AG08395 (cell line): ENCODE measurements at regions not wholly inside any gene's neighbourhood (a gene's known extent, or its start where the extent isn't known, plus 50 kb on each side); places are given as distances from the start of the nearest gene placed in this dataset.

Experiments
- DNase-seq: peaks from one replicate; pipeline ENCODE4 v3.0.0; 2012; ENCODE audit warnings: mixed read lengths, low spot score

DNA sequence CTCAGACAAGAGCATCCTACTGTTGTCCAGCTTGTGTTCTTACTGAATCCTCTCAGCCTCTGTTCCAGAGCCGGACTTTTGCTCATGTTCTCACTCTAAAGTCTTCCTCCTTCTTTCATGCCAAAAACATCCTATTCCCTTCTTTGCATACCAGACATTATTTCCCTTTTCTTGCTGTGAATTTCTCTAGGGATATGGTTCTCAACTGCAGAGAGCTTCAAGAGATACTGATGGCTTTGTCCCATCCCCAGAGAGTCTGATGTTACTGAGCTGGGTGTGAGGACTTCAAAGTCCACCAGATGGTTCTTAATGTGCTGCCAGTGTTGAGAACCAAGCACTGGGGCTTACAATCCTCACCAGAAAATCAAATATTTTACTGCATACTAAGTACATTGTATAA, 98.6 kb upstream of the FER start:
- peak; percentile 13 for DNase-seq

DNA sequence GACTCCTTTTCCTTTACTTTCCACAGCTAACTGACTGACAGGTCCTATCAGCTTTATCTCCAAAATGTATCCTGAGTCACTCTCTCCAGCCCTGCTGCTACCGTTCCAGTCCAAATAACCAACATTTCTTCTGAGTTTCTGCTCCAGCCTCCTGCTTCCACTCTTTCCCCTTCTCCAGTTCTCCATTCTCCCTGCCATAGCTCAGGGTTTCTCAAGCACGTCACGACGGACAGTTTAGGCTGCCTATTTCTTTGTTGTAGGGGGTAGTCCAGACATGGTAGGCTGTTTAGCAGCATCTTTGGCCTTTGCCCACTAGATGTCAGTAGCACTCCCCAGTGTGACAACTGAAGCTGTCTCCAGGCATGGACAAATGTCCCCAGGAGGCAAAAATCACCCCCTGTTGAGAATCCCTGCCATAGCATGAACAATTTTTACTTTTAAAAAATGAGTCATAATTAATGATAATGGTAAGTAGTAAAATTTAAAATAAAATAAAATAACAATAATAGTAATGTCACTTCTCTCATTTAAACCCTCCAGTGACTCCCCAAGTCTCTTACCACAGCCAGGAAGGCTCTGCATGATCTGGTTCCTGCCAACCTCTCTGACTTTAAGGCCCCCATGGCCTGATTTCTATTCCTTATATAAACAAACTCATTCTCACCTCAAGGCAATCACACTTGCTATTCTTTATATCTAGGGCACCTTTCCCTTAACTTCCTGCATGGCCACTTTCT, 105.4 kb upstream of the FER start:
- peak; percentile 83 for DNase-seq

DNA sequence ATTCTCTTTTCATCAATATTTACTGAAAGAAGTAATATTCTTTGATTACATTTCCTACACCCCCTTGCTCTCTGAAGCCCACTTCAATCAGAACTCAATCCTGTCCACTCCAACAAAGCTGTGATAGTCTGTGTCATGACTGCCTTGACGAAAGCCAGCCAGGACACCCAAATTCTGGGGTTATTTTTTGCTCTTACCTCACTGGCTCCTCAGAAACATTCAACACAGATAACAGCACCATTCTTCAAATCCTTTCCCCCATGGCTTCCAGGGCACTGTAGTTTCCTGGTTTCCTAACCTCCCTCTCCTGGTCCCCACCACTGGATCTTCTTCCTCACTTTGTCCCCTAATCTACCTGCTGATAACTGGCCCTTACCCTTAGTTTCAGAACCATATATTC, 106.1 kb upstream of the FER start:
- no peak for DNase-seq

DNA sequence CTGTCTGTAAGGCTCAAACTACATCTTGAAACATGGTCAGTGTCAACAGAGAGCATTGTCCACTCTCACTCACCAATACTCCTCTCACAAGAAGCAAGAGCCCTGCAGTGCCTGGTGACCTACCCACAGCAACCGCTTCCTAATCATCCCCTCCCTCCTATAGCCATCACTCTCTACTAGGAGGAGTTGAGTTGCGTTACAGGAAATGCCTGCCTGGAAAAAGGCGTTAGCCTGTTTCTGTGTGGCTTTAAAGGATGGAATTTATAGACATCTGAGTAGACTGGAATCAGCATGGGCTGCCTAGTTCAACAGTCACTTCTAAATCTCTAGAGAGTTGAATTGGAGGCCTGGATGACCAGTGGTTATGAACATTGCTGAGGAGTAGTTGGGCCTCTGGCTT, 108.3 kb upstream of the FER start:
- DNase-seq, result no peak

DNA sequence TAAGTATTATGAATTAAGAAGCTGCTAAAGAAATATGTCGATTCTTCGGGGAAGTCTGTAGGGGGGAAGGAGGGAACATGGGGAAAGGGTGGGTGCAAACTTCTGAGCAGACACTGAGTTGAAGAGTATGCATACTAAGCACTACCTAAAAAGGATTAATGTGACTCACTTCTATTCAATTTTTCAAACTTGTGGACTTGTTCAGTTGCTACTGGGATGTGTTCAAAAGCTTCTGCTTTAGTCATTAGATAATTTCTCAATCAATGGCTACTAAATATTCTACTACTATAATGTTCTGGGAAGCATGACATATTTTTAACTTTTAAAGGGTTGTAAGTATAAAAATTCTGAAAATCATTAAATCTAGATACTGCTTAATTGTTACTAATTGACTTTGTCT, 109.7 kb upstream of the FER start:
- DNase-seq, result no peak

DNA sequence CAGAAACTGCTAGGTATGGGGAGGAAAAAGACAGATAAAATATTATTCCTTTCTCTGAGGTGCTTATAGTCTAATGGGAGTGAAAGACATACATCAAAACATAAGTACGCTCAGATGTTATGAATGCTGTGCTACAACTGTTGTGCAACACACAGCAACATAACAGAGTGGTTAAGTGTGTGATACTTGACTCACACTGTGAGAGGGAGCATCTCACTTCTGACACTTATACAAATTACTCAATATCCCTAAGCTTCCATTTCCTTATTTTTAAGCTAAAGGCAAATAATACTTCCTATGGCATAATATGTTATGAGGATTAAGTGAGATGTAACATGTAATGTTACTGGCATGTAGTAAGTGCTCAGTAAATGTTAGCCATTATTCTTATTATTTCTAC, 110.6 kb upstream of the FER start:
- peak; percentile 34 for DNase-seq

DNA sequence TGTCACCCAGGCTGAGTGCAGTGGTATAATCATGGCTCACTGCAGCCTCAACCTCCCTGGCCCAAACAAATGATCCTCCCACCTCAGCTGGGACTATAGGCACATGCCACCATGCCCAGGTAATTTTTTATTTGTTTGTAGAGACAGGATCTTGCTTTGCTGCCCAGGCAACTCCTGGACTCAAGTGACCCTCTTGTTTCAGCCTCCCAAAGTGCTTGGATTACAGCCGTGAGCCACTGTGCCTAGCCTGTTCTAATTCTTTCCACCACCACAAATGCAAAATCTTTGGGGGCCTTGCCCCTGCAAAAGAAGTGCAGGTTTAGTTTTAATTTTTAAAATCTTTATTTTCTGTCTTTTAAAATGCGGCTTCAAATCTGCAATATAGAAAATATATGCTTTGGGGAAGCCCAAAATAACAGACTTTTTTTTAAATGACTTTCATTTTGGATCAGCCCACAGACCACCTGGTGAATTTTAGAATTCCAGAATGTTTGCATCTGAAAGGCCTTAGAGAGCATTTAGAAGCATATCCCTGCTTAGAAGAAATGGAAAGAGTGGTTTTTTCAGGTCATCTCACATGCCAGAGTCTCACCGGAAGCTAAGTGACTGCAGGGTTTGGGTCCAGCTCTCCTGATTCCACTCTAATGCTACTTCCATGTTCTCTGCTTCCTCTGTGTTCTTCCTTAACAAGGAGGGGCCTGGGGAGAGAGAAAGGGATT, 111.4 kb upstream of the FER start:
- no peak for DNase-seq

DNA sequence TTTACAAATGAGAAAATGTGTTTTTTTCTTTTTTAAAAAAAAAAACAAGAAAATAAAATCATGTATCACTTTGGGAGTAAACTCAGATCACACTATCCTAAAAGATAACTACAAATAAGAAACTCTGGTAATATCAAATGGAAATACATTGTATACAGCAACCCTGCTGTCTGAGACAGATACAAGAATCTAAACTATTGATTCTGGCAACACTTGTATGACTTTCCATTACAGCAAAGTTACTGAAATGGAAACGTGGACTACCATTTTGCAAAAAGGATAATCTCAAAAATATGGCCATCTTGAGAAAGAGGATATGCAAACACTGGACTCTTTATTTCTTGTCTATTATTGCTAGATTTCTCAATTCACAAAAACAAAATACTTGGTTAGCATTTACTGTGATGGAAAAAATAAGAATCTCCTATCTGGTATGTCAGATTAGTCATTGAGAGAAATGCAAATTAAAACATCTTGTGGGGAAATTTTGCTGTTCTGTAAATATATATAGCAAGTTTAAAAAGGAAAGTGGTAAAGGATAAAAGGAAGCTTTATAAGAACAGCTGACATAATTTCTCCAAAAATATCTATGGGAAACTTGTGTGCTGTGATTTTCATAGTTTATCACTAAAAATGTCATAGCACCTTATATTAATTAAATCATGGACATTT, 112.9 kb upstream of the FER start:
- no peak for DNase-seq

DNA sequence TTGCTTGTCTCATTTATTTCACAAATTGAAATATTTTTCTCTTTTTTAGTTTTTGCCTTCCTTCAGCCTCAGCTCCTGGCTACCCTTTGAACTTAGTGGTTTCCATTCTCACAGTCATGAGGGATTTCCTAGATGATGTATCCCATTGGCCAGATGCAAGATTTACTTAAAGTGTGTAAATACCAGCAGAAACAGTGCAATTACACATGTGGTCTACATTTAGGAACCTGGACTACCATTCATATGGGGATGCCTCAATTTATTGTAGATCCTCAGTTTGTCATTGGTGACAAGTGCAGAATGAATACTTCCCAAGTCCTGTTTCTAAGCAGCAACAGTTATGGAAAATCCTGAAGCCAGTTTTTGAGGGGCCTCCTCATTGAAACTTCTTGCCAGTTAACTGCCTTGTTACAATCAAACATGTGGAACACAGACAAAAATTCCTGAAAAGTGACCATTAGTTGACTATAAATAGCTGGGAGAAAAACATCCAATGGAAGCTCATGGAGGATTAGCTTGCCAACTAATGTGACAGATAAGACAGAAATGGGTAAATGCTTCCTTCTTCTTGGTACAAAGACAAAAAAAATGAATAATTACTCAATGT, 113.6 kb upstream of the FER start:
- peak; percentile 25 for DNase-seq

DNA sequence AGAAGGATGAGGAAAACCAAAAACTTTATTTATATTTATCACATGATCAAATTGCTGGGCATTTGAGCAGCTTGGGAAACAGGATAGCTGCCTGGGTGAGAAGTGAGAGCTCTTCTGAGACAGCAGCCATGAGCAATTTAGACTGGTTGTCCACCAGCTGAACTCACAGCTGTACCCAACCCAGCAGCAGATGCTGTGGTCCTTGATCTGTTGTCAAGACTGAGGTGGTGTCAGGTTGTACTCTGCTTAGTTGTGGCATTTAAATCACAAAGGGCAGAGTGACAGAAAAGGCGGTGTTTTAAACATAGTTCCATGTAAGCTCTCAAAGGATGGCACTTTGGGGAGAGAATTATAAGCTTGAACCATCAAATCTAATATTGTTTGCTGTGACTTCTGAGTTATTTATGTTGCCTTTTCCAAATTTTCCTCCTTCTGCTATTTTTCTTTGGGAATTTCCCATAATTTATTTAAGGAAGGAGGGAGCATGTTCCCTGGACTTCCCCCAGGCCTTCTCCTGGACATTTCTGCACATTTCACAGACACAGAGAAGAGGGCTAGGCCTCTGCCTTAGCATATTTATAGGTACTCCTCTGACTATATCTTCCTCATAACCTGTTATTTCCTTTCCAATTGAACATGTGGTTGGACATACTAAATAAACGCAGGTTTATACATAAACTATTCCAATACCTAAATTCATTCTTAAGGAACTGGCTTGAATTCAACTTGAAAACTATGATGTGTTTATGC, 117.7 kb upstream of the FER start:
- no peak for DNase-seq

DNA sequence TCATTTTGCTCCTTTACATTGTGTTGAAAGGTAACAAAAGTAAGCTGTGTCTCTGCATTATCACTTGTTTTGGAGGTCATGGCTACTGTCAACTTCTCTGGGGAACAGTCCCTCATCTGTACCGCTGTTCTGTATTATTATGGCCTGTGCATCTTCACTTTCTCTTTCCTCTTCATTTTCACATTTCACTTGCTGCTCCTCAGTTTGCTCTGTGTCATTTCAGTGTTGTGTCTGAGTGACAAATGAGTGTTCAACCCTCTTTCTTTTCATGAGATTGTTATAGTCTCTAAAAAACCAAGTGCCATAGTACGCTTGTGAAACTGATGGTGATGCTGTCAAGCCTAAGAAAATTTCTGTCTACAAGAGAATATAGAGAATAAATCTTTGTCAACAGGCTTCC, 122.0 kb upstream of the FER start:
- no peak for DNase-seq

DNA sequence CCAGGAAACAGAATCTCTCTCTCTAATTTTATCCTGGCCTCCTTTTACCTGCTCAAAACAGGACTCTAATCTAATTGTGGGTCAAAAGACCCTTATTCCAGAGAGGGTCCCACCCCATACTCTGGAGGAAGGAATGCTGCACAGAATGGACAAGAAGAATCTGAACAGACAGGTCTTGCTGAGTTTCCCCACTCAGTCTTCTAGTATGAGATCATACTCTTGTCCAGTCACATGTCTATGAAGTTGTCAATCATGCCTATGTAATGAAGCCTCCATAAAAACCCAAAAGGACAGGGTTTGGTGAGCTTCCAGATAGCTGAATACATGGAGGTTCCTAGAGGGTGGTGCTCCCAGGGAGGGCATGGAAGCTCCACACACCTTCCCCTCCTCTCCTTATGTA, 123.9 kb upstream of the FER start:
- DNase-seq, result no peak

DNA sequence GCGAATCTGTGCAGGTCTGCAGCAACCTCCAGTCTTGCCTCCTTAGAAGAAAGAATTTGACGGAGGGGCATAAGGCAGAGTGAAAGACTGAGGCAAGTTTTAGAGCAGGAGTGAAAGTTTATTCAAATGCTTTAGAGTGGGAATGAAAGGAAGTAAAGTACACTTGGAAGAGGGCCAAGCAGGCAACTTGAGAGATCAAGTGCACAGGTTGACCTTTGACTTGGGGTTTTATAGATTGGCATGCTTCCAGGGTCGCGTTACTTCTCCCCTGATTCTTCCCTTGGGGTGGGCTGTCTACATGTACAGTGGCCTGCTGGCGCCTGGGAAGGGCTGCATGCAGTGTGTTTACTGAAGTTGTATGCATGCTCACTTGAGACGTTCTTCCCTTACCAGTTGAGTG, 127.2 kb upstream of the FER start:
- no peak for DNase-seq

DNA sequence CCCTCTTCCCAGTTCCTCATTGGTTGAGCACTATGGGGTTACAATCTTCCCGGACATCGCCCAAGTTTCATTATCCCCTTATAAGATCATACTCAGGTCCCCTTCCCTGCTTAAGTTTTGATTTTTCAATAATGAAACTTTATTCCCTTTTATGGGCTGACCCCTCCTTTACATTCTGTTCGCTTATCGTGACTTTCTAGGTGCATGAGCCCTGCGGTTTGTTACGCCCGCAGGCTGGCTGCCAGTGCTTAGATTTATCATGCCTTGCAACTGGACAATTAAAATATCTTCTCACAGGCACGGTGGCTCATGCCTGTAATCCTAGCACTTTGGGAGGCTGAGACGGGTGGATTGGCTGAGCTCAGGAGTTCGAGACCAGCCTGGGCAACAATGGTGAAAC, 127.9 kb upstream of the FER start:
- no peak for DNase-seq

DNA sequence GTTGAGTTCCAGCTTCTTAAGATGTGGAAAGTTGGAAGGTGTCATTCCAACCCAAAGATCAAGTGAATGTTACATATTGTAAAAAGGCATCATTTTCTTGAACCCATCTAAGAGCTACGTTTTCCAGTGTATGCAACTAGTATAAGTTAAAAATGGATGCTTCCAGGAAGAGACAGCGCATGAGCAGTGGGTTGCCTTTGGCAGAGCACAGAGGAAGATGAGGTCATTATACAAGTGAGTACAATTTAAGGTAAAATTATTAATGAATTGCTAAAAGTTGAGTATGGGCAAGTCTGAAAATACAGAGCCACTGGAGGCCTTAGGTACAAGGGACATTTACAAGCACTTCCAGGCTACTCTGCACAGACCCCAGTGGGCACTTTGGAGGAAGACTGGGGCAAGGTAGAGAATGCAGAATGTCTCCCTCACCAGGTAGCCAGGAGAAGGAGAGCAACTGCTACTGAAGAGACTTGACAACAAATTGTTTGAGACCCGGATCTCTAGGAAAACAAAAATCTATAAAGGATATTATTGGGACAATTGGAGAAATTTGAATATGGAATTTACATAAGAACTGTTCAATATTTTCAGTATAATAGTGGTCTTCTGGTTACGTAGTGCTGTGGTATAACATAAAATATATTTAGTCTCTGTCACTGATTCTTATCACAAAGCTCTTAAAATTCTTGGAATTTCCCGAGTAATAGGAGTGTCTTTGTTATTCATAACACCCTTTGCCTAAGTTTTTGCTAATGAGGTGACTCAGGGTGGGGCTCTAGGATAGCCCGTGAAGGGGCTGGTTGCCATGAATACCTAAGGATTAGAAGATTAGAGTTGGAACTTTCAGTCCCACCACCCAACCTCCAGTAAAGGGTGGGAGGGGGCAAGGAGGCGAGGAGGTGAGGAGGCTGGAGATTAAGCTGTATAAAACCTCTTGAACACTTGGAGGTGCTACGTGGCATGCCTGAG, 129.9 kb upstream of the FER start:
- no peak for DNase-seq

DNA sequence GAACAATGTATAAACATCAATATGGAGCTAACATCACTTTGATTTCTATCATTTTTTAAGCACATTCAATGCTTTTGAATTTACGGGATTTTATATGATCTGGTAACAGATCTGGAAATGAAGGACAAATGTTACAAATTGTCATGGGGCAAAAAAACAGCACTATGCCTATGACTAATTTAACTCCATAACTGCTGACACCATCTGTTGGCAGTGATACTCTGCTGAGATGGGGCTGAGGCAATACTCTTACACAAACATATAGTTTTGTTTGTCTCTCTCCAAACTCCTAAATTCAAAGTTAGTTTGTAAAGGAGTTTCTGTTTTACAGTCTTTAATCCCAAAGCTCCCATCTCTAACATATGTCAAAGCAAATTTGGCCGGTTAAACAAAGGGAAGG, 132.5 kb upstream of the FER start:
- DNase-seq, result no peak

DNA sequence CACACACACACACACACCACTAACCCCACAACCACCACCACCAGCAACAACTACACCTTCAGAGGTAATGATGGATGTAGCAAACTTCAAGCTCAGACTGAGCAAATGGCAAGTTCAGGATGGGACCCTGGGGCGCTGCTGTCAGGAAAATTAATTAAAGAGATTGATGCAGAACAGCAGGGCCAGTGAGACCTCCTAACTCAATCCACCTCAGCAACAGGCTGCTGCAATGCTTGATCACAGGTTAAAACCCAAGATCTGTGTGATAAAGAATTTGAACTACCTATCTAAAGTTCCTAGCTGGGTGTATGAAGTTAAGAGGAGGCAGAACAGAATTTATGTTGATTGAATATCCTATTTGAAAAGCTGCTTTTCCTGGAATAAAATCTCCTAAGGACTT, 140.3 kb upstream of the FER start:
- no peak for DNase-seq

DNA sequence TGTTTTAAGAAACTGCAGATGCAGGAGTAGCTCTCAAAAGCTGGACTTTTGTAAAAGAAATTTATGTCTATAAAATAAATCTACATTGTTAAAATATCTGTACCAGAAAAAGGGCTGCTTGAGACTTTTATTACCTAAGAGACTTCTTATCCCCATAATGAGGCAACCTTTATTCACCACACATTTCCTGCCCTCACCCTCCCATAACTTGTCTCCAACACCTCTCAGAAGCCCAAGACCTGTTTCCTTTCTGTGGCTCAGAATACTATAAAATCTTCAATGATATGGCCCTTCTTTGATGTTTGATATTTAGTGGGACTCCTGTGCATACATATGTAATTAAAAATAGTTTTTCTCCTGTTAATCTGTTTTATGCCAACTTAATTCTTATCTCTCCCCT, 141.5 kb upstream of the FER start:
- DNase-seq, result no peak

DNA sequence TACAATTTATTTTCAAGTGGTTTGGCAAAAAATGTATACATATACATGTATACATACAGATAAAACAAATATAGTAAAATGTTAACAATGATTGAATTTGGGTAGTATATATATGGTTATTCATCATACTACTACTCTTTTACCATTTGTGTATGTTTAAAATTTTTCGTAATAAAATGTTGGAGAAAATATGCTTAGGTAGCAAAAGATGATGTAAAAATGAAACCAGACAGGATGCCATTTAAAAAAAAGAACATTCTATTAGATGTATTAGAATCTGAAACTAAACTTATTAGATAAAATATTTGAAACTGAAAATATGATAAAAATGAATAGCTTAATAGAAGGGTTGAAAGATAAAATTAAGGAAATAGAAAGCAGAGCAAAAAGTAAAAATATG, 144.9 kb upstream of the FER start:
- no peak for DNase-seq

DNA sequence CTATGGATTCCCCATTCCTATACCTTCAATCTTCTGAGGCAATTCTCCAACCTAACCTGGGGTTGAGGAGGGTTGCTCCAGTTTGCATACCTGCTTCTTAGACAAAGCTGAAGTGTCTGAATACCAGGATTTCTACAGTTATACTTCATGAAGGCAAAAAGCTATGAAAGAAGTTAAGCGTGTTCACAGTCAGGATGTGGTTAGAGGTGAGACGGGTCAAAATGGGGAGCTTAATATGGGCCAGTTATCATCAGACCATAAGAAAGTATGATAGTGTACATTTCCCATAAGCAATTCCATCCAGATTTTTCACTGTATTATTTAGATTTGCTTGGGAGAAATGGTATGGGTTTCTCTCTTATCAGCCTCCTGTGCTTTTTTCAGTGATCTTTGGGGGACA, 156.9 kb upstream of the FER start:
- DNase-seq, result no peak

DNA sequence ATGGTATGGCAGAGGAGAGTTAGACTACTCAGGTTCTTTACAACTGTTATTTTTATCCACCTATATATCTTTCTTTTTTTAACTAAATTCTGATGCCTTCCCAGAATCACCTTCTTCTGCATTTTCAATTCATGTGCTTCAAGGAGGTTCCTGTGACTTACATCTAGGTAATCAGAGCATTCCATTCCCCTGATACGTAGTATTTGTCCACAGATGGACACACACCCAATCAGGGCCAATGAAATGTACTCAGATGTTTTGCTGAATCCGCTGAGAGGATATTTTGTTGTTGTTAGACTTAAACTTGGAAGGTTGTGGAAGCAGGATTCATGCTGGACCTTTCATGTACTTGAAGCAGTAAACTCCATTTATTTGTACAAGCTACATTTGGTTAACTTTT, 159.4 kb upstream of the FER start:
- DNase-seq, result no peak
